ENCODE measurements at regions not wholly inside any gene's neighbourhood (a gene's known extent, or its start where the extent isn't known, plus 50 kb on each side); places are given as distances from the start of the nearest gene placed in this dataset.

DNA sequence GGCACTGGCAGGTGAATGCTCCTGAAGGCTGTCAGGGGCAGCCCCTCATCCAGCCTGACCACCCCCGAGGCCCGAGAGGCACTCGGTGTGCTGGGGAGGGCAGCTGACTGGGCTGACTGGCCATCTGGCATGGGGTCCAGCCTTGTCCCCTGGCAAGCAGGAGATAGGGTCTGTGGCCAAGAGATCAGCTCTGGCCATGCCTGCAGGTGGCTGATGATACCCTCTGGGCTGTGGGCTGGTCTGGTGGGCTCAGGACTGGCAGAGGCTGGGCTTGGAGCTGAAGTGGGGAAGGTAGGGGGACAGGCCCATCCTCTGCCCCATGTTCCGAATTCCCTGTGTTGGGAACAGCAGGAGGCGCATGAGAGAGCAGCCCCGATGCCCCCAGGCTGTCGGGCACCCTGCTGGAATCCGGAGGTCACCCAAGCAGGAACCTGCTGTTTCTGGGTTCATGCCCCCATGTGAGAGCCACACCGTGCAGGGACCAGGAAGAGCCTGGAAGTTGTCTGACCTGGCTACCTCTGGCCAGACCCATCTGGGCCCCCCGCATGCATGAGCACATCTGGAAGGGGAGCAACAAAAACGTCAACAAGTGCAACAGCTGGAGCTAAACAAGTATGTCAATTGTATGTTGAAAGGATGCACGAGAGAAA, 527.0 kb downstream of the TBC1D22A start:
- no peak for TF ChIP-seq CTCF (IDR thresholded peaks at IDR 0.05)
- TF ChIP-seq POLR2A (IDR thresholded peaks at IDR 0.05) = no peak
